ENCODE measurements at regions not wholly inside any gene's neighbourhood (a gene's known extent, or its start where the extent isn't known, plus 50 kb on each side); places are given as distances from the start of the nearest gene placed in this dataset.

DNA sequence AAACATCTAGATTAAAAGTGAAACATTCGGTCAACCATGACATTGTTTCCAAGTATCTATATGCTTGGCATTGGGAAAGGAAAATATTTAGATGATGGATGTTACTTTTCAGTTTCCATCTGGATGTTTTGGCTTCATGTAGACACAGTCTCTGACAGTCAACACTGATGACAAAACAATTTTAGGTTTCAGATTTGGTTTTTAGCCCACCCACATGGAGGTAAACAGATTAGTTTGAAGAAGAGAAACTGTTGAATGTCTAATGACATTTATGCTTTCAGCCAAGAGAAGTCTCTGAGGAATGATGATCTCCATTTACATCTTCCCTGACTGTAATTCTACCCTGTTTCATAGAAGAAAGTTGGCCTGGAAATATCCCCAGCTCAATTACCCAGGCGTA lies 379.1 kb downstream of the SLITRK6 start:
- no peak for TF ChIP-seq GATA2 (IDR thresholded peaks at IDR 0.05; ENCODE audit: low read depth, low read length)
- TF ChIP-seq GATA3 (IDR thresholded peaks at IDR 0.05; ENCODE audit: low read depth, low read length) = no peak
